Hematopoietic multipotent progenitor cell treated with erythropoietin and hydrocortisone succinate and interleukin-3 and kit ligand, for 8 days (in vitro differentiated cells): ENCODE measurements at regions not wholly inside any gene's neighbourhood (a gene's known extent, or its start where the extent isn't known, plus 50 kb on each side); places are given as distances from the start of the nearest gene placed in this dataset.

Experiments used
- DNase-seq: peaks from one replicate; pipeline ENCODE4 v3.0.0-alpha.2; 2015

GRCh38 chr7:46173476-46174195 is 252.6 kb upstream of the IGFBP3 start:
- DNase-seq, result no peak

- no peak for DNase-seq
Observed at GRCh38 chr7:46170792-46171191, 249.7 kb upstream of the IGFBP3 start.

GRCh38 chr7:46170021-46170420 is 248.9 kb upstream of the IGFBP3 start:
- no peak for DNase-seq

- DNase-seq, result no peak
Observed at GRCh38 chr7:46169384-46169755, 248.3 kb upstream of the IGFBP3 start.

GRCh38 chr7:46168671-46169383 is 247.8 kb upstream of the IGFBP3 start:
- DNase-seq, result no peak

GRCh38 chr7:46168231-46168630 is 247.2 kb upstream of the IGFBP3 start:
- DNase-seq, result no peak

GRCh38 chr7:46165276-46165675 is 244.2 kb upstream of the IGFBP3 start:
- DNase-seq, result no peak

GRCh38 chr7:46164629-46165028 is 243.6 kb upstream of the IGFBP3 start:
- DNase-seq, result no peak

GRCh38 chr7:46163246-46163645 is 242.2 kb upstream of the IGFBP3 start:
- DNase-seq, result no peak

- DNase-seq, result no peak
Observed at GRCh38 chr7:46162609-46163008, 241.5 kb upstream of the IGFBP3 start.

- no peak for DNase-seq
Observed at GRCh38 chr7:46160861-46161260, 239.8 kb upstream of the IGFBP3 start.

- no peak for DNase-seq
Observed at GRCh38 chr7:46157931-46158330, 236.9 kb upstream of the IGFBP3 start.

- DNase-seq, result no peak
Observed at GRCh38 chr7:46157404-46157803, 236.3 kb upstream of the IGFBP3 start.

GRCh38 chr7:46156853-46157252 is 235.8 kb upstream of the IGFBP3 start:
- no peak for DNase-seq

GRCh38 chr7:46156086-46156485 is 235.0 kb upstream of the IGFBP3 start:
- DNase-seq, result no peak

GRCh38 chr7:46155367-46155766 is 234.3 kb upstream of the IGFBP3 start:
- DNase-seq, result no peak

GRCh38 chr7:46153951-46154787 is 233.1 kb upstream of the IGFBP3 start:
- DNase-seq, result no peak

- no peak for DNase-seq
Observed at GRCh38 chr7:46153583-46153950, 232.5 kb upstream of the IGFBP3 start.

- DNase-seq, result no peak
Observed at GRCh38 chr7:46152696-46153095, 231.6 kb upstream of the IGFBP3 start.

GRCh38 chr7:46150721-46151120 is 229.6 kb upstream of the IGFBP3 start:
- DNase-seq, result no peak

GRCh38 chr7:46150202-46150601 is 229.1 kb upstream of the IGFBP3 start:
- DNase-seq, result no peak

GRCh38 chr7:46147871-46148270 is 226.8 kb upstream of the IGFBP3 start:
- DNase-seq, result no peak

- no peak for DNase-seq
Observed at GRCh38 chr7:46146454-46147255, 225.6 kb upstream of the IGFBP3 start.
